HG03280 (cell line): ENCODE measurements at regions not wholly inside any gene's neighbourhood (a gene's known extent, or its start where the extent isn't known, plus 50 kb on each side); places are given as distances from the start of the nearest gene placed in this dataset.
A peak's percentile ranks its signal among the peaks of the same experiment; 100 is the strongest.

ENCODE experiments used
- ATAC-seq: cut with Tn5 transposase; IDR thresholded peaks from one replicate; pipeline ENCODE4 v1.9.1; 2021; ENCODE audit warnings: mild to moderate bottlenecking, moderate library complexity; ENCODE audit not compliant: unreplicated experiment

- ATAC-seq: no peak
Observed at GRCh38 chr18:32544088-32544487, 73.4 kb upstream of the GAREM1 start.

GRCh38 chr18:32542221-32542798, 71.6 kb upstream of the GAREM1 start:
- ATAC-seq: no peak

- ATAC-seq: peak; percentile 85
Observed at GRCh38 chr18:32530947-32531651, 60.4 kb upstream of the GAREM1 start.

GRCh38 chr18:32529722-32530420, 59.2 kb upstream of the GAREM1 start:
- ATAC-seq: no peak

GRCh38 chr18:32520771-32521170, 50.1 kb upstream of the GAREM1 start:
- no peak for ATAC-seq
